Ishikawa (cell line): ENCODE measurements at regions not wholly inside any gene's neighbourhood (a gene's known extent, or its start where the extent isn't known, plus 50 kb on each side); places are given as distances from the start of the nearest gene placed in this dataset.

ENCODE experiments used
- CEBPB ChIP-seq: IDR thresholded peaks from 2 replicates; pipeline ENCODE4 v1.6.1; 2012
- CREB1 ChIP-seq: IDR thresholded peaks from 2 replicates; pipeline ENCODE4 v1.6.1; 2012; ENCODE audit warnings: low read depth
- EGR1 ChIP-seq: IDR thresholded peaks from 2 replicates; pipeline ENCODE4 v1.6.1; 2012
- EP300 ChIP-seq: IDR thresholded peaks from 2 replicates; pipeline ENCODE4 v1.6.1; 2012; ENCODE audit warnings: borderline replicate concordance
- FOXM1 ChIP-seq: IDR thresholded peaks from 2 replicates; pipeline ENCODE4 v1.6.1; 2012; ENCODE audit warnings: low read depth, borderline replicate concordance
- NFIC ChIP-seq: IDR thresholded peaks from 2 replicates; pipeline ENCODE4 v1.6.1; 2012
- RAD21 ChIP-seq: IDR thresholded peaks from 2 replicates; pipeline ENCODE4 v1.6.1; 2012; ENCODE audit warnings: low read depth
- TAF1 ChIP-seq: IDR thresholded peaks from 2 replicates; pipeline ENCODE4 v1.6.1; 2012; ENCODE audit warnings: low read depth, mild to moderate bottlenecking
- TCF12 ChIP-seq: IDR thresholded peaks from 2 replicates; pipeline ENCODE4 v1.6.1; 2012; ENCODE audit warnings: low read depth
- TEAD4 ChIP-seq: IDR thresholded peaks from 2 replicates; pipeline ENCODE4 v1.6.1; 2012
- YY1 ChIP-seq: IDR thresholded peaks from 2 replicates; pipeline ENCODE4 v1.6.1; 2012; ENCODE audit warnings: low read depth
- ZBTB7A ChIP-seq: IDR thresholded peaks from 2 replicates; pipeline ENCODE4 v1.6.1; 2012; ENCODE audit warnings: low read depth
- TF ChIP-seq, protein P1 (sequence below): IDR thresholded peaks from 2 replicates; pipeline ENCODE4 v1.6.1; 2012
- TF ChIP-seq, protein P2 (sequence below): IDR thresholded peaks from 2 replicates; pipeline ENCODE4 v1.6.1; 2012; ENCODE audit warnings: low read depth, mild to moderate bottlenecking
- TF ChIP-seq, protein P3 (sequence below): IDR thresholded peaks from 2 replicates; pipeline ENCODE4 v1.6.1; 2012

DNA sequence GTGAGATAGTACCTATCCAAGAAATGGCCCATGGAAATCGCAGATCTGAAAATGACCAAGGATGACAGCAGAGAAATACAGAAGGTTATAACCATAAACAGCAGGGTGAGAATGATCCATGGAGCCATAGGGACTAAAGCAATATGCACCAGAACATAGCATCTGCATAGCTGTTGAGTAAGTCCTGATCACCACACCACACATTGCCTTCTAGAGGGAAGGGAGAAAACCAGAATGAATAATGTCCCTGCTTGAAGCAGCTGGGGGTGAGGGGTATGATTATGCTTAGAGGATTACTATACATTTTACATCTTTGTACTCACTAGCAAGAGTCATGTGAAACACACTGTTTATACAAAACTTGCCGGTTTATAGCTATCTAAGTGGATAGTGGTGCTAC, 350.4 kb downstream of the MBD2 start:
- TF ChIP-seq CEBPB: no peak
- TF ChIP-seq FOXM1: no peak
- TF ChIP-seq TEAD4: no peak
- no peak for TF ChIP-seq CREB1
- no peak for TF ChIP-seq EP300
- TF ChIP-seq ZBTB7A: no peak
- TF ChIP-seq, protein P1, sequence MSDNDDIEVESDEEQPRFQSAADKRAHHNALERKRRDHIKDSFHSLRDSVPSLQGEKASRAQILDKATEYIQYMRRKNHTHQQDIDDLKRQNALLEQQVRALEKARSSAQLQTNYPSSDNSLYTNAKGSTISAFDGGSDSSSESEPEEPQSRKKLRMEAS: no peak

DNA sequence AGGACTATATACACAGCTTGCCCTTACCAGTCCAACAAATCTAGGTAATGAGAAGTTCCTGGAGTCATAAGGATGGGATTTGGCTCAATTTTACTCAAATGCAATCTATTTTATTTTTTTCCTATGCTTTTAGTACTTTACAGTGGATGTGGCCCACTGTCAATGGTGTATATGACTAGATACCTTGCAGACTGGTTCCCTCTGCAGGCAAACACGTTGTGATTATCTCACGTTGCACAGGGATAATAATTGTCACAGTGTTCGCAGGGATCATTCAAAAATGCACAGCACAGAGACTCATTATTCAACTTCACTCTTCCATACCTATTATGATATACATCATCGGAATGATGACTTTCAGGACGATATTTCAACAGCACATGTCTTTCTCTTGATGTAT, 359.7 kb downstream of the MBD2 start:
- TF ChIP-seq, protein P1: no peak

DNA sequence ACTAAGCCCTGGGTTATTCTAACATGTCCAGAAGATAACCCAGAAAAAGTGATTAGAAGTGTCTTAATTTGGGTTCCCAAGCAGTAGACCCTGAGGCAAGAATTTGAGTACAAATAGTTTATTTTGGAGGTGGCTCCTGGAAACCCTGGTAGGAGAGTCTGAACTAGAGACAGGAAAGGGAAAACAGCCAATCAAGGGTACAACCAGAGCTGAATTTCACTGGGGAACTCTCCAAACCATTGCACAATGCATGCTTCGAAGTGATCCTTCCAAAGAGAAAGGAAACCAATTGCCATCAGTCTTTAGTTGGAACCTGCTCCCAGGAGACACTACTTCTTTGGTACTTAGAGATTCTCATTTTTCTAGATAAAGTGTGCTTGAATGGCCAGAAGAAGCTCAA, 361.5 kb downstream of the MBD2 start:
- TF ChIP-seq EP300 (no peak), EGR1 (no peak), ZBTB7A (no peak), TCF12 (no peak), TAF1 (no peak), CEBPB (no peak), NFIC (no peak)
- TF ChIP-seq, protein P2, sequence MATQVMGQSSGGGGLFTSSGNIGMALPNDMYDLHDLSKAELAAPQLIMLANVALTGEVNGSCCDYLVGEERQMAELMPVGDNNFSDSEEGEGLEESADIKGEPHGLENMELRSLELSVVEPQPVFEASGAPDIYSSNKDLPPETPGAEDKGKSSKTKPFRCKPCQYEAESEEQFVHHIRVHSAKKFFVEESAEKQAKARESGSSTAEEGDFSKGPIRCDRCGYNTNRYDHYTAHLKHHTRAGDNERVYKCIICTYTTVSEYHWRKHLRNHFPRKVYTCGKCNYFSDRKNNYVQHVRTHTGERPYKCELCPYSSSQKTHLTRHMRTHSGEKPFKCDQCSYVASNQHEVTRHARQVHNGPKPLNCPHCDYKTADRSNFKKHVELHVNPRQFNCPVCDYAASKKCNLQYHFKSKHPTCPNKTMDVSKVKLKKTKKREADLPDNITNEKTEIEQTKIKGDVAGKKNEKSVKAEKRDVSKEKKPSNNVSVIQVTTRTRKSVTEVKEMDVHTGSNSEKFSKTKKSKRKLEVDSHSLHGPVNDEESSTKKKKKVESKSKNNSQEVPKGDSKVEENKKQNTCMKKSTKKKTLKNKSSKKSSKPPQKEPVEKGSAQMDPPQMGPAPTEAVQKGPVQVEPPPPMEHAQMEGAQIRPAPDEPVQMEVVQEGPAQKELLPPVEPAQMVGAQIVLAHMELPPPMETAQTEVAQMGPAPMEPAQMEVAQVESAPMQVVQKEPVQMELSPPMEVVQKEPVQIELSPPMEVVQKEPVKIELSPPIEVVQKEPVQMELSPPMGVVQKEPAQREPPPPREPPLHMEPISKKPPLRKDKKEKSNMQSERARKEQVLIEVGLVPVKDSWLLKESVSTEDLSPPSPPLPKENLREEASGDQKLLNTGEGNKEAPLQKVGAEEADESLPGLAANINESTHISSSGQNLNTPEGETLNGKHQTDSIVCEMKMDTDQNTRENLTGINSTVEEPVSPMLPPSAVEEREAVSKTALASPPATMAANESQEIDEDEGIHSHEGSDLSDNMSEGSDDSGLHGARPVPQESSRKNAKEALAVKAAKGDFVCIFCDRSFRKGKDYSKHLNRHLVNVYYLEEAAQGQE: no peak
- TF ChIP-seq, protein P1: no peak

DNA sequence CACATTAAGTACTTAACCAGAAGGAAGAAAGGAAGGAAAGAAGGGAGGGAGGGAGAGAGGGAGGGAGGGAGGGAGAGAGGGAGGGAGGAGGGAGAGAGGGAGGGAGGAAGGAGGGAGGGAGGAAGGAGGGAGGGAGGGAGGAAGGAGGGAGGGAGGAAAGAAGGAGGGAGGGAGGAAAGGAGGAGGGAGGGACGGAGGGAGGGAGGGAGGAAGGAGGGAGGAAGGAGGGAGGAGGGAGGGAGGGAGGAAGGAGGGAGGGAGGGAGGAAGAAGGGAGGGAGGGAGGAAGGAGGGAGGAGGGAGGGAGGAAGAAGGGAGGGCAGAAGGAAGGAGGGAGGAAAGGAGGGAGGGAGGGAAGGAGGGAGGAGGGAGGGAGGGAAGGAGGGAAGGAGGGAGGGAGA, 363.3 kb downstream of the MBD2 start:
- no peak for TF ChIP-seq EP300
- no peak for TF ChIP-seq TCF12
- TF ChIP-seq TEAD4: no peak
- TF ChIP-seq CEBPB: no peak
- TF ChIP-seq YY1: no peak
- TF ChIP-seq, protein P2: no peak

DNA sequence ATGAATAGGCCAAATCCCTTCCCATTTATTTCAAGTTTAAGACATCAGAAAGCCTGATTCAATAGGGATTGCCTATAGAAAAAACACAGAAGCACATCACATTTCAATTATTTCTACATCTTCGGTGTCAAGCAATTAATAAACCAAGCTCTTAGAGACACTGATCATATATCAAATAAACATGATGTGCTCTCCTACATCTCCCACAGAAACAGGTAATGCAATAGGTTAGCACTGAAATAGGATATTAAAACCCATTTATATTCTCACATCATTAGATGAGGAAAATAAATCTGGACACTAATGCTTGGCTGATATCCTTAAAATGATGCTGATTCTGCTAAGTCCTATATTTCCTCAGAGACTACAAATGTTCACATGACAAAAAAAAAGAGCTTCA, 364.7 kb downstream of the MBD2 start:
- no peak for TF ChIP-seq FOXM1
- TF ChIP-seq EGR1: no peak
- TF ChIP-seq CREB1: no peak
- no peak for TF ChIP-seq TAF1
- no peak for TF ChIP-seq RAD21
- TF ChIP-seq ZBTB7A: no peak
- TF ChIP-seq CEBPB: no peak
- TF ChIP-seq, protein P1: no peak
- no peak for TF ChIP-seq YY1
- no peak for TF ChIP-seq TCF12
- TF ChIP-seq, protein P3, sequence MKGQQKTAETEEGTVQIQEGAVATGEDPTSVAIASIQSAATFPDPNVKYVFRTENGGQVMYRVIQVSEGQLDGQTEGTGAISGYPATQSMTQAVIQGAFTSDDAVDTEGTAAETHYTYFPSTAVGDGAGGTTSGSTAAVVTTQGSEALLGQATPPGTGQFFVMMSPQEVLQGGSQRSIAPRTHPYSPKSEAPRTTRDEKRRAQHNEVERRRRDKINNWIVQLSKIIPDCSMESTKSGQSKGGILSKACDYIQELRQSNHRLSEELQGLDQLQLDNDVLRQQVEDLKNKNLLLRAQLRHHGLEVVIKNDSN: no peak
- no peak for TF ChIP-seq NFIC
- no peak for TF ChIP-seq TEAD4
- no peak for TF ChIP-seq EP300

DNA sequence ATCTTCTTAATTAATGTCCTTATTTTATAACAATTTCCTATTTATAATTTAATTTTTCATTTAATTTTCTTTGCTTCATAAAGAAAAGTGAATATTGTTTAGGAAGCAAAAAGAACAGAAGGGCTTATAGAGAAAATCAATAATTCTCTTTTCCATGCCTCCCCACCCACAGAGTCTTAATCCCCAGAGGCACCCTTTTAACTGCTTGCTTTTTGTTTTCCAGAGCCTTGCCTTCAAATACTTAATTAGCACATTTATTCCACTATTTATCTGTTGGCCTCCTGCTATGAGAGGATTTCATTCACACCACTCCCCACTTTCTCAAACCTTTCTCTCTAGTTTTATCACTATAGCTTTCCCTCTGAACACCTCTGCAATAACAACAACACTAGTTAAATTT, 373.6 kb downstream of the MBD2 start:
- no peak for TF ChIP-seq TEAD4
- no peak for TF ChIP-seq CREB1
- no peak for TF ChIP-seq TCF12
- TF ChIP-seq, protein P1: no peak
- no peak for TF ChIP-seq RAD21
- TF ChIP-seq ZBTB7A: no peak
- TF ChIP-seq YY1: no peak
- no peak for TF ChIP-seq NFIC
- TF ChIP-seq TAF1: no peak
- no peak for TF ChIP-seq EP300
- no peak for TF ChIP-seq CEBPB
- TF ChIP-seq, protein P2: no peak
- TF ChIP-seq FOXM1: no peak
- TF ChIP-seq, protein P3: no peak
